Activated naive CD4-positive, alpha-beta T cell treated with anti-CD3 and anti-CD28 coated beads, Interleukin-2, amount 10 ng/mL, durations not matched to agents 7 days and 5 days (primary cell): ENCODE measurements at regions not wholly inside any gene's neighbourhood (a gene's known extent, or its start where the extent isn't known, plus 50 kb on each side); places are given as distances from the start of the nearest gene placed in this dataset.

ENCODE experiments used
- CTCF ChIA-PET: fragments of 350-600 bp; sonication (Branson Sonifier 250); formaldehyde crosslinking; loops from one replicate; lab custom pipeline; 2021; ENCODE audit warnings: antibody characterized with exemption; lab: Charles Lee
- DNase-seq: peaks from one replicate; pipeline ENCODE4 v3.0.0-alpha.2; 2020
- H3K27ac Mint-ChIP-seq: one replicate; pipeline ENCODE4 v1.8.0; 2021; ENCODE audit warnings: mild to moderate bottlenecking, moderate library complexity, mixed read lengths
- H3K27me3 Mint-ChIP-seq: one replicate; pipeline ENCODE4 v1.8.0; 2021; ENCODE audit warnings: mild to moderate bottlenecking, mixed read lengths
- H3K36me3 Mint-ChIP-seq: one replicate; pipeline ENCODE4 v1.8.0; 2021; ENCODE audit warnings: mixed read lengths
- H3K4me1 Mint-ChIP-seq: one replicate; pipeline ENCODE4 v1.8.0; 2021; ENCODE audit warnings: mixed read lengths
- H3K4me3 Mint-ChIP-seq: one replicate; pipeline ENCODE4 v1.8.0; 2021; ENCODE audit warnings: mild to moderate bottlenecking, moderate library complexity, mixed read lengths
- H3K9me3 Mint-ChIP-seq: one replicate; pipeline ENCODE4 v1.8.0; 2021; ENCODE audit warnings: mixed read lengths

- CTCF ChIA-PET, result interaction anchor here (0.7 kb wide), 1 partner anchor 26 kb away, joined by 3 read pairs; no protein-coding TSS in a partner anchor
- Mint-ChIP-seq H3K4me1 (no peaks in the 10 kb centered on the region), H3K36me3 (no peaks in the 10 kb centered on the region), H3K27me3 (no peaks in the 10 kb centered on the region), H3K27ac (no peak overlapping the region), H3K9me3 (no peaks in the 10 kb centered on the region), H3K4me3 (no peak overlapping the region)
- no peak for DNase-seq
Observed at GRCh38 chrX:117744958-117745357, 371.7 kb downstream of the KLHL13 start.

GRCh38 chrX:117743469-117744251 lies 372.9 kb downstream of the KLHL13 start:
- Mint-ChIP-seq H3K4me3 (no peak overlapping the region), H3K27me3 (no peaks in the 10 kb centered on the region), H3K36me3 (no peaks in the 10 kb centered on the region), H3K9me3 (no peaks in the 10 kb centered on the region), H3K4me1 (no peaks in the 10 kb centered on the region), H3K27ac (no peak overlapping the region)
- DNase-seq, result no peak
- CTCF ChIA-PET, result no interaction called here

DNA sequence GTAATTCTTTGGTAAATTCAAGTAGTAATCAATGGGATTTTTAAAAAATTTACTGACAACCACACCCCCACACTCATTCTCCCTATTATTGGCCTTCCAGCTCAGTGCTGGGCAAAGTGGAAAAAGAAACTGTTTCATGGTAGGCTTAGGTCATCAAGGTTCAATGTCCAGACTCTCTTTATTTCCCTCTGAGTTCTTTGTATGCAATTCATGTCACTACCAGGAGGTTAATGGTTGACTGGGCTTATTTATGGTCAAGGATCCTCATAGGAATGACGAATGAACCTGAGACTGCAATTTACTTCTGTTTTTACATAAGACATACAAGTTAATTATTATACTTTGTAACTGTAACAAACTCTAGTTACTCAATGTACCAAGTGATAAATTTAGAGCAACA lies 403.2 kb downstream of the KLHL13 start:
- CTCF ChIA-PET, result no interaction called here

GRCh38 chrX:117711782-117712181 lies 404.8 kb downstream of the KLHL13 start:
- CTCF ChIA-PET, result no interaction called here
- Mint-ChIP-seq H3K4me3 (no peak overlapping the region), H3K27ac (no peak overlapping the region), H3K4me1 (no peaks in the 10 kb centered on the region), H3K27me3 (no peaks in the 10 kb centered on the region), H3K9me3 (no peaks in the 10 kb centered on the region), H3K36me3 (no peaks in the 10 kb centered on the region)
- no peak for DNase-seq

More for the DNA sequence above, 403.2 kb downstream of the KLHL13 start:
- DNase-seq, result no peak
- Mint-ChIP-seq H3K4me1 (no peaks in the 10 kb centered on the region), H3K36me3 (no peaks in the 10 kb centered on the region), H3K9me3 (no peaks in the 10 kb centered on the region), H3K27ac (no peak overlapping the region), H3K27me3 (no peaks in the 10 kb centered on the region), H3K4me3 (no peak overlapping the region)

DNA sequence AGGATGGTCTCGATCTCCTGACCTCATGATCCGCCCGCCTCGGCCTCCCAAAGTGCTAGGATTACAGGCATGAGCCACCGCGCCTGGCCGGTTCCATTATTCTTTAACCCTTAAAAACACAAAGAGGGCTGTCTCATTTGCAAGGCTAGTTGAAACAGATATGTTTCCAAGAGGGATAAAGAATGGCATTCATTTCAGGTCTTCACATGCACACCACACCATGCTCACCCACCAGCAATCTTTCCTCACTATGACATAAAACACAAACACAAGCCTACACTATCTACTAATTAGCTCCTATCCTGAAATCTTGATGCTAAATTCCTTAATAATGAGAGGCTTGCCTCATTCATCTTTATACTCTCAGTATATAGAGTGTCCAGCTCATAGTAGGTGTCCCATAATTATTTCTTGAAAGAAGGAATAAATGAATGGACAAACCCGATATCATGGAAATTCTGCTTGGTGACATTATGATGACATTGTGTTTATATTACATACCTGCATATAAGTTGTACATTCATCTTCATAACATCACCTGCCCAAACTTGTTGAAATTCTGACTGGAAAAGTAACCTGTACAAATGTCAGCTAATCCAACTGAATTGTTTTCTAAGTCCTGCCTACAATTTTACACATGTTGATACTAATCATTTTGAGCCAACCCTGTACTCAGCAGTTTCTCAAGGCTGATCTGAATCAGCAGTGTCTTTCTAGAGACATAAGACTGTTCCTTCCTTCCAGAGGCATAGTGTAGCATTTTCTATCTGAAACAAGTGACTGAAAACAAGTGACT lies 408.5 kb downstream of the KLHL13 start:
- Mint-ChIP-seq H3K4me1 (no peaks in the 10 kb centered on the region), H3K27ac (no peak overlapping the region), H3K36me3 (no peaks in the 10 kb centered on the region), H3K27me3 (no peaks in the 10 kb centered on the region), H3K9me3 (no peaks in the 10 kb centered on the region), H3K4me3 (no peak overlapping the region)
- CTCF ChIA-PET, result no interaction called here
- DNase-seq, result no peak

GRCh38 chrX:117701050-117701449 lies 415.6 kb downstream of the KLHL13 start:
- Mint-ChIP-seq H3K4me1 (no peaks in the 10 kb centered on the region), H3K27ac (no peak overlapping the region), H3K4me3 (no peak overlapping the region), H3K9me3 (no peaks in the 10 kb centered on the region), H3K36me3 (no peaks in the 10 kb centered on the region), H3K27me3 (no peaks in the 10 kb centered on the region)
- no peak for DNase-seq
- CTCF ChIA-PET, result no interaction called here

DNA sequence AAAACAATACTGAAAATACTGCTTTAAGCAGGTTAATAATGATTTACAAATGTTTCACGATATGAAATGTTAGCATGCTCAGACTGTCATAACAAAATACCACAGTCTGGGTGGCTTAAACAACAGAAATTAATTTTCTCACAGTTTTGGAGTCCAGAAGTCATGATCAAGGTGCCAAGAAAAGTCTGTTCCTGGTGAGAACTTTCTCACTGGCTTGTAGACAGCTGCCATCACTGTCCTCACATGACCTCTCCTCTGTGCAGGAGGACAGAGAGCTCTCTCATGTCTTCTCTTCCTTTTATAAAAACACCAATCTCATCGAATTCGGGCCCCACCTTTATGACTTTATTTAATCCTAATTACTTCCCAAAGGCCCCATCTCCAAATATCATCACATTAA lies 426.7 kb downstream of the KLHL13 start:
- Mint-ChIP-seq H3K36me3 (no peaks in the 10 kb centered on the region), H3K27me3 (no peaks in the 10 kb centered on the region), H3K9me3 (no peaks in the 10 kb centered on the region), H3K27ac (no peak overlapping the region), H3K4me3 (no peak overlapping the region), H3K4me1 (no peaks in the 10 kb centered on the region)
- no peak for DNase-seq
- CTCF ChIA-PET, result no interaction called here

DNA sequence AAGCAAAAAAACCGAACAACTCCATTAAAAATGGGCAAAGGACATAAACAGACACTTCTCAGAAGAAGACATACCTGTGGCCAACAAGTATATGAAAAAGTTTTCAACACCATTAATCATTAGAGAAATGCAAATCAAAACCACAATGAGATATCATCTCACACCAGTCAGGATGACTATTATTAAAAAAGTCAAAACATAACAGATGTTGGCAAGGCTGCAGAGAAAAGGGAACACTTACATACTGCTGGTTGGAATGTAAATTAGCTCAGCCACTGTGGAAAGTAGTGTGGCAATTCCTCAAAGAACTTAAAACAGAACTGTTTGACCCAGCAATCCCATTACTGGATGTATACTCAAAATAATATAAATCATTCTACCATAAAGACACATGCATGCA lies 436.3 kb downstream of the KLHL13 start:
- CTCF ChIA-PET, result no interaction called here
- Mint-ChIP-seq H3K27ac (no peak overlapping the region), H3K4me3 (no peak overlapping the region), H3K27me3 (no peaks in the 10 kb centered on the region), H3K36me3 (no peaks in the 10 kb centered on the region), H3K4me1 (no peaks in the 10 kb centered on the region), H3K9me3 (no peaks in the 10 kb centered on the region)
- DNase-seq, result no peak

DNA sequence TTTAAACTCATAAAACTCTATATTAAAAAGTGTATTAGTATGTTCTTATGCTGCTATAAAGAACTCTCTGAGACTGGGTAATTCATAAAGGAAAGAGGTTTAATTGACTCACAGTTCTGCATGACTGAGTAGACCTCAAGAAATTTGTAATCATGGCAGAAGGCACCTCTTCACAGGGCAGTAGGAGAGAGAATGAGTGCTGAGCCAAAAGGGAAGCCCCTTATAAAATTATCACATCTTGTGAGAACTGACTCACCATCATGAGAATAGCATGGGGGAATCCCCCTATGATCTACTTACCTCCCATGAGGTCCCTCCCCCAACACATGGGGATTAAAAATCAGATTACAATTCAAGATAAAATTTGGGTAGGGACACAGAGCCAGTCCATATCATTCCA lies 463.2 kb downstream of the KLHL13 start:
- no peak overlapping the region for H3K4me3 Mint-ChIP-seq
- no peak overlapping the region for H3K27ac Mint-ChIP-seq
- H3K9me3 Mint-ChIP-seq, result no peaks in the 10 kb centered on the region
- H3K27me3 Mint-ChIP-seq, result no peaks in the 10 kb centered on the region
- no peaks in the 10 kb centered on the region for H3K36me3 Mint-ChIP-seq
- no peak for DNase-seq
- CTCF ChIA-PET, result no interaction called here
- no peaks in the 10 kb centered on the region for H3K4me1 Mint-ChIP-seq

DNA sequence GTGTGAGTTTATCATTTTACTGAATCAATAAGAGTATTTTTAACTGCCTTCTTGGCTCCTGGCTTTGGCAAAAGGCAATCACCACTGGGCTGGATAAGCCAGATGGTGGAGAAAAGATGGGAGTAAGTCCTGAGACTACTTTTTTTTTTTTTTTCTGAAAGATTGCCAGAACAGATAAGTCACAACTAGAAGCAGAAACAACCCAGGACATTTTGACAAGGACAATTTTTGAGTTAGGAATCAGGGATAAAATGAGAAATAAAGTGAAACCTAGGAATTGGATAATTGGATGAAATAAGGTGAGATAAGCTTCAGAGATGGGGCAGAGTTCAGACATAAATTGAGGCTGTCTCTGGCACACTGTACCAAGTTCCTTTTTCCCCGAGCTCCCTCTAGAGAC lies 471.0 kb downstream of the KLHL13 start:
- Mint-ChIP-seq H3K4me1 (no peaks in the 10 kb centered on the region), H3K4me3 (no peak overlapping the region), H3K36me3 (no peaks in the 10 kb centered on the region), H3K9me3 (no peaks in the 10 kb centered on the region), H3K27ac (no peak overlapping the region), H3K27me3 (no peaks in the 10 kb centered on the region)
- CTCF ChIA-PET, result no interaction called here
- DNase-seq, result no peak

DNA sequence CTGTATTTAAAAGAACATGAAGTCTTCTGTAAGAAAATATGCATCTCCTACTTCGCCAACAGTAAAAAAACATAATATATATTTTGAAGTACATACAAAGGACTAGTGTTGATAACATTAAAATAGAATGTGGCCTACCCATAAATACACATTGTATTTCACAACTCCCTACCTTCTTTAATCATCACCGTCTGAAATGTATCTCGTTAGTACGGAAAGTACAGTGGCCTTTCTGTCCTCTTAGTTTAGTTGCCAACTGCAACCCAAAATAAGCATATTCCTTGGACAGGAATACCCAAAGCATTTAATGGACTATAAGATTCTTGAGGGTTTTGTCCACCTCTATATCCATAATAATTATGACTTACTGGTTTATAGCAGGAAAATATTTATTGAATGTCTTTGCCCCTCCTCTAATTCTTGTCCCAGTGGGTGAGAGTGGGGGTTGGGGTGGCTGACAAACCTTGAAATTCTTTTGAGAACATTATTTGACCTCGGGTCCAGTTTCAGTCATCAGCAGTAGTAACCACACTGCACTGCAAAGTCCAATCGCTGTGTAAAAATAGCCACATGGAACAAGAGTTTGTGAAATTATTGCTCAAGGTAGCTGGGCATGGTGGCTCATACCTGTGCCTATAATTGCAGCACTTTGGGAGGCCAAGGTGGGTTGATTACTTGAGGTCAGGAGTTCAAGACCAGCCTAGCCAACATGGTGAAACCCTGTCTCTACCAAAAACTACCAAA lies 474.5 kb downstream of the KLHL13 start:
- H3K4me3 Mint-ChIP-seq, result no peak overlapping the region
- DNase-seq, result no peak
- no peaks in the 10 kb centered on the region for H3K4me1 Mint-ChIP-seq
- CTCF ChIA-PET, result no interaction called here
- no peaks in the 10 kb centered on the region for H3K27me3 Mint-ChIP-seq
- H3K27ac Mint-ChIP-seq, result no peak overlapping the region
- no peaks in the 10 kb centered on the region for H3K9me3 Mint-ChIP-seq
- no peaks in the 10 kb centered on the region for H3K36me3 Mint-ChIP-seq

GRCh38 chrX:117636826-117637225 lies 479.8 kb downstream of the KLHL13 start:
- H3K36me3 Mint-ChIP-seq, result no peaks in the 10 kb centered on the region

GRCh38 chrX:117633277-117633676 lies 483.3 kb downstream of the KLHL13 start:
- CTCF ChIA-PET, result no interaction called here

More at GRCh38 chrX:117636826-117637225, 479.8 kb downstream of the KLHL13 start:
- no peak overlapping the region for H3K27ac Mint-ChIP-seq
- no peak for DNase-seq
- no peaks in the 10 kb centered on the region for H3K4me1 Mint-ChIP-seq
- H3K9me3 Mint-ChIP-seq, result no peaks in the 10 kb centered on the region
- CTCF ChIA-PET, result no interaction called here
- no peak overlapping the region for H3K4me3 Mint-ChIP-seq
- H3K27me3 Mint-ChIP-seq, result no peaks in the 10 kb centered on the region

DNA sequence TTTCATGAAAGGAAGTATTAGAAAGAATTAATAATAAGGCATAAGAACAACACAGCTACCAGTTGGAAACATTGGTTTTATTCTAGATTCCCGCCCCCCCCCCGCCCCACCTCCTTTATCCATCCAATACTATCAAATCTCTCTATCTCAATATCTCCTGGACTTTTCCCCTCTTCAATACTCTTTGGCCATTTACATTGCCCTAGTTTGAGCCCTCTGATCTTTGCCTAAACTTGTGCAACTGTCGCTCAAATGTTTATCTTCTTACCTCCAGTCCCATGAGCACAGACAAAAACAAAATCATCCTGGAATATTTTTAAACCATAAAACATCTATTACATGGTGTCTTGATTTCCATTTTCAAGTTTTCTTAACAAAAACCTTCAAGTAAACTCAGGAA lies 488.2 kb downstream of the KLHL13 start:
- no peaks in the 10 kb centered on the region for H3K36me3 Mint-ChIP-seq
- no peak for DNase-seq
- H3K4me3 Mint-ChIP-seq, result no peak overlapping the region
- H3K4me1 Mint-ChIP-seq, result no peaks in the 10 kb centered on the region
- H3K27me3 Mint-ChIP-seq, result no peaks in the 10 kb centered on the region
- H3K9me3 Mint-ChIP-seq, result no peaks in the 10 kb centered on the region
- no peak overlapping the region for H3K27ac Mint-ChIP-seq
- CTCF ChIA-PET, result no interaction called here

More at GRCh38 chrX:117633277-117633676, 483.3 kb downstream of the KLHL13 start:
- Mint-ChIP-seq H3K4me1 (no peaks in the 10 kb centered on the region), H3K27me3 (no peaks in the 10 kb centered on the region), H3K36me3 (no peaks in the 10 kb centered on the region), H3K4me3 (no peak overlapping the region), H3K27ac (no peak overlapping the region), H3K9me3 (no peaks in the 10 kb centered on the region)
- no peak for DNase-seq
